NCI-H82 (cell line): ENCODE measurements at regions not wholly inside any gene's neighbourhood (a gene's known extent, or its start where the extent isn't known, plus 50 kb on each side); places are given as distances from the start of the nearest gene placed in this dataset.
A peak's percentile ranks its signal among the peaks of the same experiment; 100 is the strongest.

Source experiments
- DNase-seq: peaks from one replicate; lab custom pipeline; 2025; lab: John Stamatoyannopoulos, UW

DNA sequence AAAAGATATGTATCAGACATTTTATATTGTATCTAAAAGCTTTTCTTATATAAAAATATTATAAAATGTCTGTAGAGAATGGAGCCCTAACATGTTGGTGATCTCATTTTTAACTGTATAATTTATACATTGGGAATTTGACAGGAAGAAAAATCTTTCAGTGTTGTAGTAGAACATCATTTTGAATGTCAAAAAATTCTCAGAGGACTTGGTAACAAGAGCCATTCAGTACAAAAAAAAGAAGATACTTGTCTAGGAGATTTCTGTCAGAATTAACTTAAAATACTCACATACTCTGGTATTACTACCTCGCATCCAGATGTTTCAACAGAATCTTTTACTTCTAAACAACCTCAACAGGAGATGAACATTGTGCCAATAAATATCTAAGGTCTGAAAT lies 1277.9 kb downstream of the ROBO2 start:
- DNase-seq, result no peak

DNA sequence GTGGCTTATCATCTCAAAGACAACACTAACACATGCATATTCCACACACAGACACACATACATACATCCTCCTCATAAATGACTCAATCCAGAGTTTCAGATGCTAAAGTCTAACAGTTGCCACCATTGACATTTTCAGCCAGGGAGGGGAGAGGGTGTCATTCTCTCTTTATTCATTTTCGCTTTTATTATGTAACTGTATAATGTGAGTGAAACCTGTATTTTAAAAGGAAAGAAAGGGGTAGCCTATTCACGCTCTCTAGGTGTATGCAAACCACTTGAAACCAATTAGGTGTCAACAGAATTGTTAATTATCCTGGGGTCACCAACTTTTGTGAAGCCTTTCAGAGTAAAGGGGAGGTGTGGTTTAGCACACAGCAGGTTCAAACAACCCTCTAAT lies 1282.9 kb downstream of the ROBO2 start:
- no peak for DNase-seq

DNA sequence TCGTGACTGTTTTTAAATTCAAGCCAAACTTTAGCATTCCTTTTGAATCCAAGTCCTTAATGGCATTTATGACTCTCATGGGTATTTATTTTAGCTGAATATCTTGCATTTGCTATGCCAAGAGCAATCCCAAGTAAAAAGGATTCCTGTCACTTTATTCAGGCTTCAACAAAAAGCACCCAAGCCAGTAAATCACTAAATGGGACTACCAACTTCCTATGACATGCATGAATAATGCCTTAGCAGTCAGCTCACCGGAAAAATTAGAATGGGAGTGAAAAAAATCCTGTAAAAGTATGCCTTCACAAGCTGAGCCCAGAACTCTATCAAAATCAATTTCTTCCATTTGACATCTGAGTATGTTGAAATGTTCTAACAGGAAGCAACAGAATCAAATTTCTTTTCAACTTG lies 1297.9 kb downstream of the ROBO2 start:
- no peak for DNase-seq

DNA sequence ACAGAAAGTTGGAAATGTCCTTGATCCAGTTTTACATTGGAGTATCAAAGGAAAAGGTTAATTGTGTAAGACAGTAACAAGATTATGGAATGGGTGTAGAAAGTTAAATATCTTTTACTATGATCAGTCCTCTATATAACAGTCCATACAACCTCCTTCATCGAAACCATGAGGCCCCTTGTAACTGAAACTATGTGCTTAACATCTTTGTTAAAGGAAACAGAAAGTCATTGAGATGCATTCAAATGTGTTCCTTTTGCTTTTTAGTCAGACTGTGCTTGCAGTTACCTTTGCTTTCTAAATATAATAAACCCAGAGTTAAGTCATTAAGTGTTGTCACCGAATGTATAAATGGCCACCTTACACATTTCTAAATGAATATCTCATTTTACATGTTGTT lies 1298.5 kb downstream of the ROBO2 start:
- DNase-seq, result no peak

DNA sequence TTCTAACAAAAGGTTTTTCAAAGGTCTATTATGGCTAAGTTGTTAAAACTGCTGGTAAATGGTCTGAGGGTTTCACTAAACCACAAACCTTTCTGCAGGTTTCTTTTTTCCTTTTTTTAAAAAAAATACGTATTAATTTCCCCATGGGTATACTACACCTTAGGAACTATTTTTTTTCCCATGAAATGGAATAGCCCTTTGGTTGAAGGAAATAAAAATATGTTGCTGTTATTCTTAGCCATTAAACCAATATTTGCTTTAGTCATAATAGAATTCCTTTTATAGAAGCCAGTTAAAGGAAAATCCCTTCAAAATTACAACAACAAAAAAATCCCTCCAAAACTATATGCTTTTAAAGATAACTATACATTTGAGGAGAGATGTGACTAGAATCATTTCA lies 1303.3 kb downstream of the ROBO2 start:
- no peak for DNase-seq

DNA sequence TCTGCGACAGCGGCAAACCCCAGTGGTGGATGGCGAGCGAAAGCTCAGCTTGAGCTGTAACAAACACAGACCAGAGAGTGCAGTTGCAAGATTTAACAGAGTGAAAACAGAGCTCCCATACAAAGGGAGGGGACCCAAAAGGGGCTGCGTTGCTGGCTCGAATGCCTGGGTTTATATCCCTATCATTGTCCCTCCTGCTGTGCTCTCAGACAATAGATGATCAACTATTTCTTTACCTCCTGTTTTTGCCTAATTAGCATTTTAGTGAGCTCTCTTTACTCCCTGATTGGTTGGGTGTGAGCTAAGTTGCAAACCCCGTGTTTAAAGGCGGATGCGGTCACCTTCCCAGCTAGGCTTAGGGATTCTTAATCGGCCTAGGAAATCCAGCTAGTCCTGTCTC lies 1304.4 kb downstream of the ROBO2 start:
- DNase-seq, result peak; percentile 12

DNA sequence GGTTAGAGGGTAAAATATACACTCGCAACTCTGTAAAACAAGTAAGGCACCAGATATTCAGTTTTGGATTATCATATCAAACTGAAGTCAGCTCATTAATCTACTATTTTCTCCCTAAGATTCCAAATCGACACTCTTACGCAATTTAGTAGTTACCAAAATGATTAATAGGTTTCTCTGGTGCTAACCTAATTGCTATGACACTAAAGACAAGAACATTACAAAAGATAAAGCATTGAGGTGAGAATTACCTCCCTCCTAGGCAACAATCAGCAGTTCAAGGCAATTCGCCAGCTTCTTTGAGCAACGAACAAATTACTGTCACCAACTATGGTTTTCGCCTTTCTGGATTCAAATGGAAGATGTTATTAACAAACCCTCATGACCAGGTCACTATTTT lies 1305.0 kb downstream of the ROBO2 start:
- DNase-seq, result no peak

DNA sequence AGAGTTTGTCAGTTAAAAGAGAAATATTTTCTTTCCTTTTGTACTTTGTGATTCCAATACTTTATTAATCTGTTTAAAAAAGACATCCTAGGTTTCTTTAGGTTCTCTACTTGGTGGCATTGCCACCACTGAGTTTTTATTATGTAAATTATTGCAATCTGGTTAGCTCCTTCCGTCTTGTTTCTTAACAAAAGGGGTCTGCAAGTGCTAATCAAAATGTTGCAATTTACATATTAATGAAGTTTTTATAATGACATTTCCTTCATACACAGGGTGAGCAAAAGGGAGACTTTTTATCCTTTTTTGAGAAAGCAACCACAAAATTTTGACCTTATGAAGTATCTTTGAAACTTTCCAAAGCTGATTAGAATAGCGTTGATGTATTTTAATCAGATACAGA lies 1307.3 kb downstream of the ROBO2 start:
- no peak for DNase-seq

DNA sequence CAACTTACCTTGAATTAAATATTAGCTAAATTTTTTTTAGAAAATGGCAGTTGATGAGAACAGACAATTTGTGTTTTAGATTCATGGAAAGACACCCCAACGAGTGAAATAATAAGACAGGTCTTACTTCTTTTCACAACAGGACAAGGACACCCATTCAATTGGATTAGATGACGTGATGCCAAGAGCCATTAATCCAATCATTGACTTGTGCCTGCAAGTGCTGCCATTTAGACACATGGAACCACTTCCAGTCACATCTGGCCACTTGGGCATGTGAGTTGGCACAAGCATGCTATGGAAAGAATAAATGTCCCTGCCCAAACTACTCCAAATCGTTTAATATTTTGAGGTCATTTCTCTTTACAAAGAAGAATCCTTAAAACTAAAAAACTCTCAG lies 1308.8 kb downstream of the ROBO2 start:
- peak; percentile 88 for DNase-seq

DNA sequence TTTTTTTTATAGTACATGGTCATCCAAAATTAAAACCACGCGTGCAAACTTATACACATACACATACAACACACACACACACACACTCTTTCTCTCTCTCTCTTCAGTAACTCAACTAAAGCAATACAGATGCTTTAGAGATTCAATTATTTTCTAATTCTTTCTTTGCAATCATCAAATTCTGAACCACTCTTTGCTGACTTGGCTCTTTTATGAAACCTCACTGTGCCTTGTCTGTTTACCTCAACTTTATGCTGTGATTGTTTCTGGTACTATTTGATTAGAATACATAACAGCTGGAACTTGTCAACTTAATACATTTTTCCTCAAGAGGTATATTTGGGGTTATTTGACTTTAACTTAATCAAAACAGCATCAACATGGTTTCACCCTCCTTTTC lies 1309.7 kb downstream of the ROBO2 start:
- no peak for DNase-seq

DNA sequence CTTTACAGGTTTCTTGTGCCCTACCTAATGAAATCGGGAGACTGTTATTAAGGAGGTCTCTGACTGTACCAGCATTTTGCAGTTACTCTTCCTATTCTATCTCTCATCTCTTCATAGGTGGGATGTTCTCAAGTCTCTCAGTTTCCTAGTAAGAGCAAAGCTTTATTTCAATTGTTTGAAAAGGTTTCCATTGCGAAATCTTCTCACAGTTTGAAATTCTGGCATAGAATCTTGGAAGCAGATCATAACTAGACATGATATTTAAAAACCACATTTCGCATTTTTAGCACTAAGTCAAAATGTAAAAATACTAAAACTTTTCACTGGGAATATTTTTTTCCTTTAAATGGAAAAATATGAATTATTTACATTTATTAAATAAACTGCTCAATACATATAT lies 1311.4 kb downstream of the ROBO2 start:
- DNase-seq, result no peak

DNA sequence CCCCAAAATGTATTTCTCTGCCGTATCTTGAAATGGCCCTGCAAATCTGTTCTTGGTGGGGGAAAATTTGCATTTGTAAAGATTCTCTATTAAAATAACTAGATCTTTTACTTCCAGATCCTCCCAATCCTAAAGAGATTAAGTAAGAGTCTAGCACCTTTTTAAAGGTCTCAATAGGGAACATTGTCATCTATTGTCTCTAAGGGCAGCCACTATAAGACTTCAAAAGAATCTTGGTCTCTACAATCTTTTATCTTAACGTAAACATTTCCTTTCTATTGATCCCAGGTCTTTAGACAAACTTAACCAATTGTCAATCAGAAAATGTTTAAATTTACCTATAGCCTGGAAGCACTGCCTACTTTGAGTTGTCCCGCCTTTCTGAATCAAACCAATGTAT lies 1313.3 kb downstream of the ROBO2 start:
- DNase-seq, result no peak

DNA sequence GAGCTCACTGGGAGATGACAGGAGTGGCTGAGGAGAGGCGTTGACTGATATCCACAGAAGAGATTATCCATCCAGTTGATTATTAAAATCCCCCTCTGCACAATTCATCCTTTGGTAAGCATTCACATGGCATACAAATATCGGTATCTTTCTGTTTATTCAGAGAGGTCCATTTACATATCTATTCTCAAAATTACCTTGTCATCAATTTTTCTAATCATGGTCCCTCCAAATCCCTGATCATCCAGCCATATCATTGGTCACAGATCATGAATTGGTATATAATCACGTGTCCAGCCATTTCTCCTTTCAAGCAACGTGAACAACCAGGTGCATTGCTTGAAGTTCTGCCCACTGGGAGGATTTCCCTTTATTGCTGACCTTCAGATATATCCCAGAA lies 1321.0 kb downstream of the ROBO2 start:
- DNase-seq, result no peak

DNA sequence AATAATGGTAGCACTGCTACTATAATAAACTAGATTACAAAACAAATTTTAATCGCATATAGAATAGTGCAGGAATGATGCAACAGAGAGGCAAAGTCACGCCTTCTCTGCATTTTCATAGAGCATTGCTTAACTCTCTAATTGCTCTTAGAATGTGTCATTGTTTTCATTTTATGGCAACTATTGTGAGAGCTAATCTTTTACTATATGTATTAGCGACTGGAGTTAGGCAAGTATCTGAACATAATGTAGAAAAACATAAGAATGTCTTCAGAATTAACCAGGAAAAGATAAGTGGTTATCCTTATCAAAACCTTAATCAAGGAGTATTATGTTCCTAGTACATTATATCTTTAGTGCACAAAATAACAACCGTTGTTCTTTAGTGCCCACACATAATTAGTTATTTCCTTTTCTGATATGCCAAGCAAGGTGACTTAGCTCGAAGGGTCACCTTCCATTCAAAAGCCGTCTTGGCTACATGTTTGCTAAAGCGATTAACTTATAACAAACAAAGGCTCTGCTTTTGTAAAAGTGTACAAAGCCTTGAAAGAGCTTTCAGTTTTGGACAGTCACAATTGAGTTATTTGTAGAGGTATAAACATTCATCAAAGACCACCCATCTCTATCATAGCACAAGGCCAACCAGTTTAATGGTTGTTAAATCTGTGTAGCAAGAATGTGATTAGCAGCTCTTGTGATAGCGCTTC lies 1328.9 kb downstream of the ROBO2 start:
- no peak for DNase-seq

DNA sequence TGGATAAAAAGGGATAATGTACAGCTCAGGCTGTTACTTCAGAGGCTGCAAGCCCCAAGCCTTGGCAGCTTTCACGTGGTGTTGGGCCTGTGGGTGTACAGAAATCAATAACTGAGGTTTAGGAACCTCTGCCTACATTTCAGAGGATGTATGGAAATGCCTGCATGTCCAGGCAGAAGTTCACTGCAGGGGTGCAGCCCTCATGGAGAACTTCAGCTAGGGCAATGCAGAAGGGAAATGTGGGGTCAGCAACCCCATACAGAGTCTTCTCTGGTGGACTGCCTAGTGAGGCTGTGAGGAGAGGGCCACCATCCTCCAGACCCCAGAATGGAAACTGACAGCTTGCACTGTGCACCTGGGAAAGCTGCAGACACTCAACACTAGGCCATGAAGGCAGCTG lies 1350.3 kb downstream of the ROBO2 start:
- DNase-seq, result no peak

DNA sequence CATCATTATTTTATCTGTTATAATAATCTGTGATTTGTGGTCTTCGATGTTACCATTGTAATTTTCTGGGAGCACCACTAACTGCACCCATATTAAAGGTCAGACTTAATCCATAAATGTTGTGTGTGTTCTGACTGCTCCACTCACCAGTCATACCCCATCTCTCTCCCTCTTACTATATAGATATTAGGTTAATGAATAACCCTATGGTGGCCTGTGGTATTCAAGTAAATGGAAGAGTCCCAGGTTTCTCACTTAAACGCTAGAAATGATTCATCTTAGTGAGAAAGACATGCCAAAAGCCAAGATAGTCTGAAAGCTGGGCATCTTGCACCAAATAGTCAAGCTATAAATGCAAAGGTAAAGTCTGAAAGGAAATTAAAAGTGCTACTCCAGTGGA lies 1358.5 kb downstream of the ROBO2 start:
- DNase-seq, result no peak

DNA sequence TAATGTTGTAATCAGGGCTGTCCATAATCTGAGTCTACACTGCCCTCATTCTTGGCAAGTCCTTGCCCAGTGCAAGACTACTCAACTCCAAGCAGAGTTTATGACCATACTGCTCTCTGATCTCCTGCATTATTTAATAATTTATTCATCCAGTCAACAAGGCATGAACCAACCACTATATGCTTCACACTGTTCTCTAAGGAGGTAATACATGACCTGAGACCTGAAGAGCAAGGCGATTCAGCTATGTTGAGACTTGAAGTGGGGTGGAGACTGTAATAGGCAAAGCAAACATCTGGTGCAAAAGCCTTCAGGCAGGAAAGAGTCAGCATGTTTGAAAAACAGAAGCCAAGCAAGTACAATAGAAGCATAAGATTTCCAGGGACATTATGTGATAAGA lies 1362.8 kb downstream of the ROBO2 start:
- no peak for DNase-seq

DNA sequence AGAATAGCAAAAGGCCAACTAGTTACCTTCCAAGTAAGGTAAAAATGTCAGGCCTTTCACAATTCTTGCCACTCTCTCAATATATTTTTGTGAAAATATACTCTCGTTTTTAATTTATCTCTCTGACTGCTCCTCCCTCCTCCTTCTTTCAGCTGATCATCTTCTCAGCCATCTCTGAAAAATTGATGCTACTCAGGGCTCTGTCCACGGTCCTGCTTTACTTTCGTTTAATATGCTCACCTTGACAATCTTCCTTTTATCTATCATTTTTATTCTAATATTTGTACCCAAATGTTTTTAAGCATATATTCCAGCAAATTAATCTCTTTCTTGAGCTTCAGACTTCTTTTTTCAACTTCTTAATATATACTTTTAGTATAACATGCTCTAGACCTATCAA lies 1362.1 kb downstream of the ROBO1 start:
- DNase-seq, result no peak

DNA sequence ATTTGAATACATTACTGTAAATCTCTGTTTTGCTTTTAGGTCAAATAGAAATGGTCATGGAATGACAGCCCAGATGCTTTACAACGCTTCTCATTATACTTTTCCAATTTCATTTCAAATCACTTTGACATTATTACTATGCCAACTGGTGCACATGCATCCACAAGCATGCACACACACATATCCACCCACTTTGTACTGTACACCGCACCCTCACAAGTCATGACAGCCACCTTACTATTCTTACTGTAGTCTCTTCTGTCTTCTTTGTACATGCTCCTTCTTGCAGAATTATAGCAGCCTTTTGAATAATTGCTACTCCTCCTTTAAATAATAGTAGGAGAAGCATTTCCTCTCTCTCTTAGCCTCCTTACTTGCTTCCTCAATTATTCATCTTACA lies 1361.4 kb downstream of the ROBO1 start:
- DNase-seq, result no peak

DNA sequence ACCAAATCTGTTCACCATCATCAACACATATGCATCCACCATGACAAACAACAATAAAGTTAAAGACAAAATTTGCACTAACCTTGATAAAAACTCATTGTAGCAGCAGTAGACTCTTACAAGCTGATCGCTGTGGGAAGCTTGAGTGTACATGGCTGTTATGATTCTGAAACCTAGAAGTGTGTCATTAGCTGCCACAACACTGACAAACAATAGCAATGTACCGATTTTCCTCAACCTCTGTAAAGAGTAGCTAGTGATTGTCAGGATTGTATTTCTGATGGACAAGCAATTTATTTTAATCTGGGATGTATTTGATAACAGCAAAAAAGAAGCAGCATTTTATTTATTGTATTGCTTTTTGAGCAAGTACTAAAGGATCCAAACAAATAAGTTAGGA lies 1357.7 kb downstream of the ROBO1 start:
- no peak for DNase-seq

DNA sequence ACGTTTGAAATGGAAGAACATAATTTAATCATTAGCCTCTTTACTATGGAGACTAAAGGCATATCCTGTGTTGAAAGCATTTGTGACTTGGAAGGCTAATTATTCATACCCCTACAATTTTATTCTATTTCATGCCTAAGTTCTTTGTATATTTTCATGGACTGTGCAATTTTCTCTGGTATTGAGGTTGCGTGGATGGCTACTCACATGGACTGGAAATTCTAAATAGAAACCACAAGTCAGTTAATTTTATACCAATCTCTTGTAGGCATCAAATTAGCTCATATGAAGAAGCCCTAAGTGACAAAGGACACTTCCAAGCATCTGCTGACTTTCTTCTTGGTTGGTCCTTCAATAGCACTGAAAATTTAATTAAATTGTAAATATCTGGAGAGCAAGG lies 1353.5 kb downstream of the ROBO1 start:
- no peak for DNase-seq

DNA sequence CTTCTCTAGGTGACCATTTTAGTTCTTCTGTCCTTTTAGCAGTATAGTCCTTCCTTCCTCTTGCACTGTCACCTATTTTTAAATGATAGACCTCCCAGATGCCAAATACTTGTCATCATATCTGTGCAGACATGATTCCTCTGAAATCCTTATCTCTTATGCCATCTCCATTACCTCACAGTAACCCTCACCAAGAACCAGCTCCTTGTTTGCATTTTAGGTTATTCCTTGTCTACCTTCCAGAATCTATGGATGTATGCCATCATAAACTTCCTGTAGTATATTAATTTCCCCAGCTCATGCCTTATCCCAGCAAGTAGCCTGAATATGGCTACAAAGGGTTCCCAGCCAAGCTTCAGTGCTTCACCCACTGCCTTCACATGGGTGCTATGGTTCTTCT lies 1347.2 kb downstream of the ROBO1 start:
- no peak for DNase-seq

DNA sequence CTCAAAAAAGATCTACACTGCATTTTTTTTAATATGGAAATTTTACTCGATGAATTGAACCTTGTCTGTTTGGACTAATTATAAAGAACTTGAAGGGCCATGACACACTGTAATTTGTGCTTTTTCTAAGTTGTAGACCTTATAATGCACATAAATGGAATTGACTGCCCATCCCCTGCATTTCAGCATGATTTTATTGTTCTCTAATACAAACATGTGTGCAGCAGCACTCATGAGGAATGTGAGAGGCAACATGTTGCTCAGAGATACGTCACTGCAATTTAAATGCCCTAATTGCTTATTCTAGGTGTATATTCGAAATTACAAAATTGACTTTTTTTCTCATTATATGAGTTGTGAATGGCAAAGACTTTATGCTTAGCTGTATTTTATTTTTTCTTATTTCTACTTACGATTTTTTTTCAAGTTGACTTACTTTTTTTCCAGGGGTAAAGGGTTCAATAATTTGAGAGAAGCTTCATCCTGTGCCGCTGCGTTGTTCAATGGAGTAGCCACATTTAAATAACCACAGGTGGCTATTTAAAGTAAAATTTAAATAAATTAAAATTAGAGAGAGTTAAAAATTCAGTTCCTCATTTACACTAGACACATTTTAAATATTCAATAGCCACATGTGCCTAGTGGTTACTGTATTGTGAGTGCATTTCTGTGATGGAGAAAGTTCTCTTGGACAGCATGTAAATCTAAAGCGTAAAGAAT lies 1346.4 kb downstream of the ROBO1 start:
- no peak for DNase-seq

DNA sequence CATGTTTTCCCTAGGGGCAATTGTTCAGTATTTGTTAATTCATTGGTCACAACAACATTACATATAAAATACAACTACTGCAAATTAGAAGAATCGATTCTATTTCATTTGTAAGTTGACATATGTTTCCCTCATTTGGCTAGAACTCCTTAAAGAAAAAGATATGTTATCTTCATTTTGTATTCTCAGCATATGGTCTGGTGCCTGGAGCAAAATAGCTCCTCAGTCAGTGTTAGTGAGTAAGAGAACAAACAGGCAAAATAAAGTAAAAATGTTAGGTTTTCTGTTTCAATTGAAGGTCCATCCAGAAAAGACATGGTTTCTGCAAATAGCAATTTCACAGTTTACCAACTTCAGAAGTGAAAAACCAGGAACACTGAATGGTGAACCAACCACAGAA lies 1343.1 kb downstream of the ROBO1 start:
- DNase-seq, result no peak
